C4-2B (cell line): ENCODE measurements at regions not wholly inside any gene's neighbourhood (a gene's known extent, or its start where the extent isn't known, plus 50 kb on each side); places are given as distances from the start of the nearest gene placed in this dataset.
"Not testable (repeated sequence)": the region's sequence is repeated elsewhere in the genome, so short reads cannot be mapped to it uniquely, and the experiment has no call there.

Experiments
- H3K27ac ChIP-seq: fragments of 450-650 bp; 2 replicates; pipeline ENCODE4 v1.5.1; 2017
- ZFX ChIP-seq: fragments of 450-650 bp; IDR thresholded peaks from 2 replicates; pipeline ENCODE4 v1.6.1; 2017
- TF ChIP-seq, protein P1 (sequence below): fragments of 450-650 bp; conservative IDR thresholded peaks from 2 replicates; pipeline ENCODE4 v1.5.1; 2017; ENCODE audit warnings: mild to moderate bottlenecking

GRCh38 chr2:137897082-137897481 lies 67.2 kb upstream of the HNMT start:
- TF ChIP-seq ZFX = no peak
- TF ChIP-seq, protein P1, sequence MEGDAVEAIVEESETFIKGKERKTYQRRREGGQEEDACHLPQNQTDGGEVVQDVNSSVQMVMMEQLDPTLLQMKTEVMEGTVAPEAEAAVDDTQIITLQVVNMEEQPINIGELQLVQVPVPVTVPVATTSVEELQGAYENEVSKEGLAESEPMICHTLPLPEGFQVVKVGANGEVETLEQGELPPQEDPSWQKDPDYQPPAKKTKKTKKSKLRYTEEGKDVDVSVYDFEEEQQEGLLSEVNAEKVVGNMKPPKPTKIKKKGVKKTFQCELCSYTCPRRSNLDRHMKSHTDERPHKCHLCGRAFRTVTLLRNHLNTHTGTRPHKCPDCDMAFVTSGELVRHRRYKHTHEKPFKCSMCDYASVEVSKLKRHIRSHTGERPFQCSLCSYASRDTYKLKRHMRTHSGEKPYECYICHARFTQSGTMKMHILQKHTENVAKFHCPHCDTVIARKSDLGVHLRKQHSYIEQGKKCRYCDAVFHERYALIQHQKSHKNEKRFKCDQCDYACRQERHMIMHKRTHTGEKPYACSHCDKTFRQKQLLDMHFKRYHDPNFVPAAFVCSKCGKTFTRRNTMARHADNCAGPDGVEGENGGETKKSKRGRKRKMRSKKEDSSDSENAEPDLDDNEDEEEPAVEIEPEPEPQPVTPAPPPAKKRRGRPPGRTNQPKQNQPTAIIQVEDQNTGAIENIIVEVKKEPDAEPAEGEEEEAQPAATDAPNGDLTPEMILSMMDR = no peak
- H3K27ac ChIP-seq = no peak overlapping the region

DNA sequence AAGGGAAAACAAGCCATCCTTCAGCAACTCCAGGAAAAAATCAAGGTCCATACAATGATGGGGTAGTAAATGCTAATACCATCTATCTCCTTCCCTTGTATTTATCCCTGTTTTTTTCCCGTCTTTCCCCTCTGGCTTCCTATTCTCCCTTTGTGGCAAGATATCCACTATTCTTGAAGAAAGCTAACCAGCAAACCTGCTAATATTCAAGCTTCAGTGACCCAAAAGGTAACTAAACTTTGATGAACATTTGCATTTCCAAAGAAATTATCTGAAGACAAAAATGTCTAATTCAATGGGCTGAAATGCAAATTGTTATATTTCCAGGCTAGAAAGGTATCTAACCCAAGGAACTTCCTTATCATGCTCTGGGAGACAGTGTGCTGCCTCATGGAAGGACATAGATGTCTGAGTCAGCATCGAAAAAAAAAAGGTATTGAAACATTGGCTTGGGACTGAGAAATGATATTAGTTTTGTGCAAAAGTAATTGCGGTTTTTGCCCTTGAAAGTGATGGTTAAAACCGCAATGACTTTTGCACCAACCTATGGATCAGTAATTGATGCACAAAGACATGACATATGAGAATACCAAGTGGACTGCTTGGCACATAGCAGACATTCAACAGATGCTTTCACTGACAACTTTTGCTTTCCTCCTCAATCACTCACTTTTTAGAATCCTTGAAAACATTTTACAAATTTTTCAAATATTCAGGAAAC lies 63.7 kb upstream of the HNMT start:
- TF ChIP-seq, protein P1 = no peak
- H3K27ac ChIP-seq = no peak overlapping the region

- no peak for TF ChIP-seq ZFX
- TF ChIP-seq, protein P1 = peak; percentile 56
- H3K27ac ChIP-seq = no peak overlapping the region
These were observed 53.6 kb upstream of the HNMT start for GRCh38 chr2:137910641-137911040.

DNA sequence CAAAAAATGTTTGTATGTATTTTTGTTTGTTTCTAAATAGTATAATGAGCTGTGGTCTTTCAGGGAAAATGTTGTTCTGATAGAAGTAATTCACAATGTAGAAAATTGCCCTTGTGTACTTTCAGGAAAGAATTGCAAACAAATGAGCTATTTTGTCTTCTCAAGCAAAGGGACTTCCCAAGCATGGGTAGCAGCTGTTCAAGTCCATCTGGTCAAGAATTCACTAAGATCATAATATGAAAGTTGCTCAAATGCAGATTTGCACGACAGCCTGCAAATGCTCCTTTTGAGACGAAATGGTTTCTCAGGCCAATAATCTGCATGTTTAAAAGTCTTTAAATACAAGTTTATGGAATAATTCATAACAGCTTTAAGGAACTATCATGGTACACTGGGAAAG lies 51.9 kb upstream of the HNMT start:
- H3K27ac ChIP-seq = no peak overlapping the region
- TF ChIP-seq, protein P1 = no peak
- no peak for TF ChIP-seq ZFX

GRCh38 chr2:137913169-137913568 lies 51.1 kb upstream of the HNMT start:
- H3K27ac ChIP-seq = no peak overlapping the region
- TF ChIP-seq, protein P1 = no peak
- TF ChIP-seq ZFX = no peak

DNA sequence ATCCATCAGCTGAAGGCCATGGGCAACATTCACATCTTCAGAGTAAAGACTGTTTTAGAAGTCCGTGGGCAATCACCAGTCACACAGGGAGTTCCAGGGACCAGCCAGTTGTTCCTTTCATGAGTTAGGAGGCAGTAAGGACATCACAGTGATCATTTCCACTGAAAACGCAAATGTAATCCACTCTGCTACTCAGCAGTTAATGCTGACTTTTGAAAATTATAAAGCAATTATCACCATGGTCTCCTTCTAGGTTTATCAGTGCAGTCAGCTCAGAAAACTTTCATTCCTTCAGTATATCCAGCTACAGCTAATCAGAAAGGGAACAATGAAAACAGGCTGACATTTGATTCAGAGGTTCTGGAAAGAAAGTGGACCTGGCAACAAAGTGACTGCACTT lies 50.6 kb upstream of the HNMT start:
- H3K27ac ChIP-seq = not testable (repeated sequence)
